Coronary artery (tissue), 2 donors: ENCODE measurements at regions not wholly inside any gene's neighbourhood (a gene's known extent, or its start where the extent isn't known, plus 50 kb on each side); places are given as distances from the start of the nearest gene placed in this dataset.
"Not testable (repeated sequence)": the region's sequence is repeated elsewhere in the genome, so short reads cannot be mapped to it uniquely, and the experiment has no call there.

Experiments used
- DNase-seq: peaks from one replicate; pipeline ENCODE4 v3.0.0-alpha.2; 2017; ENCODE audit warnings: low spot score
- H3K27ac ChIP-seq, 2 donors: fragments of 200-600 bp; sonication (generic); one replicate each; pipeline ENCODE4 v1.5.1; 2016 to 2019
- H3K4me3 ChIP-seq: fragments of 200-600 bp; sonication (generic); 2 replicates; pipeline ENCODE4 v1.5.1; 2016; ENCODE audit warnings: mild to moderate bottlenecking, moderate library complexity
- TF ChIP-seq, protein P1 (sequence below): fragments of 200-600 bp; sonication (generic); IDR thresholded peaks from one replicate; pipeline ENCODE4 v1.5.1; 2019; ENCODE audit warnings: antibody characterized with exemption

DNA sequence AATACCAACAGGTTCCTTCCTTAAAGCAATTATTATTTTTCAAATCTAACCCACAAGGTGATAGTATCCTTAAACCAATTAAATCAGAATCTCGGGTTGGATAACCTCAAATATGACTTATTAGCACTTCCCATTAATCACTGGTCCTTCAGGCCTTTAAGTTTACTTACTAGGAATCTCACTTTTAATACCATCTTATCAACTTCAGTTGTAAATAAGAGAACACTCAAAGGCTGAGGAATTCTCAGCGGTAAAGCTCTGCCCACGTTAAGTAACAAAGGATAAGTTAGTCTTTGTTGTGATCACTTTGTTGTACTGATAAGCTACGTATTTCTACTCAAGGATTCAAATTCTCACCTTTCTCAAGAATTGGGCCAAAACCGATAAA is 82.0 kb downstream of the OR2B2 start:
- H3K4me3 ChIP-seq, result peak overlapping the region; percentile 67
- TF ChIP-seq, protein P1, sequence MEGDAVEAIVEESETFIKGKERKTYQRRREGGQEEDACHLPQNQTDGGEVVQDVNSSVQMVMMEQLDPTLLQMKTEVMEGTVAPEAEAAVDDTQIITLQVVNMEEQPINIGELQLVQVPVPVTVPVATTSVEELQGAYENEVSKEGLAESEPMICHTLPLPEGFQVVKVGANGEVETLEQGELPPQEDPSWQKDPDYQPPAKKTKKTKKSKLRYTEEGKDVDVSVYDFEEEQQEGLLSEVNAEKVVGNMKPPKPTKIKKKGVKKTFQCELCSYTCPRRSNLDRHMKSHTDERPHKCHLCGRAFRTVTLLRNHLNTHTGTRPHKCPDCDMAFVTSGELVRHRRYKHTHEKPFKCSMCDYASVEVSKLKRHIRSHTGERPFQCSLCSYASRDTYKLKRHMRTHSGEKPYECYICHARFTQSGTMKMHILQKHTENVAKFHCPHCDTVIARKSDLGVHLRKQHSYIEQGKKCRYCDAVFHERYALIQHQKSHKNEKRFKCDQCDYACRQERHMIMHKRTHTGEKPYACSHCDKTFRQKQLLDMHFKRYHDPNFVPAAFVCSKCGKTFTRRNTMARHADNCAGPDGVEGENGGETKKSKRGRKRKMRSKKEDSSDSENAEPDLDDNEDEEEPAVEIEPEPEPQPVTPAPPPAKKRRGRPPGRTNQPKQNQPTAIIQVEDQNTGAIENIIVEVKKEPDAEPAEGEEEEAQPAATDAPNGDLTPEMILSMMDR, result no peak
- peak overlapping the region in 1 of 2 donors; percentile 81 for H3K27ac ChIP-seq
- DNase-seq, result no peak

DNA sequence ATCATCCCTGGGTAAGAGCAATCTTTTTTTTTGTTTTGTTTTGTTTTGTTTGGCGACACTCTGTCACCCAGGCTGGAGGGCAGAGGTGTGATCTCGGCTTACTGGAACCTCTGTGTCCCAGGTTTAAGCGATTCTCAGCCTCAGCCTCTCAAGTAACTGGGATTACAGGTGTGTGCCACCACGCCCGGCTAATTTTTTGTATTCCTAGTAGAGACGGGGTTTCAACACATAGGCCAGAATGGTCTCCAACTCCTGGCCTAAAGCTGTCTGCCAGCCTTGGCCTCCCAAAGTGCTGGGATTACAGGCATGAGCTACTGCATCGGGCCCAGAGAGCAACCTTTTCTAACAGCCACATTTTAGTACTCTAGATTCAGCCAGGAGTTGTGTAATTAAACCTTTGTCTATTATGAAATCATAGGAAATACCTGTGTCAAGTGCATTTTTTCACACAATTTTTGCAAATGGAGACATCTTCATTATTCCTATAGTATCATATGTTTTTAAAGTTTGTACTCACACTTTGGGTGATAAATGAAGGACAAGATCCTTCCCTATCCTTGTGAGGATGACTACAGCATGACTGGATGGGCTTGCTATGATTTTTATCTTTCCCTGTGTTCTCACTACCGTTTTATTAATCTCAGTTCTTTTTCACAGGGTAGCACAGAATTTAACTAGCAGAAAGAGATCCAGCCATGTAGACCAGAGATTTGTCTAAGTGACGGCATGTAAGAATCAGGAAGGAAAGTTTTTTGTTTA is 82.6 kb downstream of the OR2B2 start:
- TF ChIP-seq, protein P1, result no peak
- Histone ChIP-seq H3K27ac (no peak overlapping the region), H3K4me3 (peak overlapping the region; percentile 67)
- DNase-seq, result no peak

DNA sequence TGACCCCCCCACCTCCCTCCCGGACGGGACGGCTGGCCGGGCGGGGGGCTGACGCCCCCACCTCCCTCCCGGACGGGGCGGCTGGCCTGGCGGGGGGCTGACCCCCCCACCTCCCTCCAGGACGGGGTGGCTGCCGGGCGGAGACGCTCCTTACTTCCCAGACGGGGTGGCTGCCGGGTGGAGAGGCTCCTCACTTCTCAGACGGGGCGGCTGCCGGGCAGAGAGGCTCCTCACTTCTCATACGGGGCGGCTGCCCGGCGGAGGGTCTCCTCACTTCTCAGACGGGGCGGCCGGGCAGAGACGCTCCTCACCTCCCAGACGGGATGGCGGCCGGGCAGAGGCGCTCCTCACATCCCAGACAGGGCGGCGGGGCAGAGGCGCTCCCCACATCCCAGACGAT is 84.7 kb downstream of the OR2B2 start:
- not testable (repeated sequence) for H3K27ac ChIP-seq, H3K4me3 ChIP-seq, DNase-seq

DNA sequence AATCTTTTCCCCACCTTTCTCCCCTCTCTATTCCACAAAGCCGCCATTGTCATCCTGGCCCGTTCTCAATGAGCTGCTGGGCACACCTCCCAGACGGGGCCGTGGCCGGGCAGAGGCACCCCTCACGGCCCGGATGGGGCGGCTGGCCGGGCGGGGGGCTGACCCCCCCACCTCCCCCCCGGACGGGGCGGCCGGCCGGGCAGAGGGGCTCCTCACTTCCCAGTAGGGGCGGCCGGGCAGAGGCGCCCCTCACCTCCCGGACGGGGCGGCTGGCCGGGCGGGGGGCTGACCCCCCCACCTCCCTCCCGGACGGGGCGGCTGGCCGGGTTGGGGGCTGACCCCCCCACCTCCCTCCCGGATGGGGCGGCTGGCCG is 85.6 kb downstream of the OR2B2 start:
- H3K4me3 ChIP-seq, H3K27ac ChIP-seq: not testable (repeated sequence)

DNA sequence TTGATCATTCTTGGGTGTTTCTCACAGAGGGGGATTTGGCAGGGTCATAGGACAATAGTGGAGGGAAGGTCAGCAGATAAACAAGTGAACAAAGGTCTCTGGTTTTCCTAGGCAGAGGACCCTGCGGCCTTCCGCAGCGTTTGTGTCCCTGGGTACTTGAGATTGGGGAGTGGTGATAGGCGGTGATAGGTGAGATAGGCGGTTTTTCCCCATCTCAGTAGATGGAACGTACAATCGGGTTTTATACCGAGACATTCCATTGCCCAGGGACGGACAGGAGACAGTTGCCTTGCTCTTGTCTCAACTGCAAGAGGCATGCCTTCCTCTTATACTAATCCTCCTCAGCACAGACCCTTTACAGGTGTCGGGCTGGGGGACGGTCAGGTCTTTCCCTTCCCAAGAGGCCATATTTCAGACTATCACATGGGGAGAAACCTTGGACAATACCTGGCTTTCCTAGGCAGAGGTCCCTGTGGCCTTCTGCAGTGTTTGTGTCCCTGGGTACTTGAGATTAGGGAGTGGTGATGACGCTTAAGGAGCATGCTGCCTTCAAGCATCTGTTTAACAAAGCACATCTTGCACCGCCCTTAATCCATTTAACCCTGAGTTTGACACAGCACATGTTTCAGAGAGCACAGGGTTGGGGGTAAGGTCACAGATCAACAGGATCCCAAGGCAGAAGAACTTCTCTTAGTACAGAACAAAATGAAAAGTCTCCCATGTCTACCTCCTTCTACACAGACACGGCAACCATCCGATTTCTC is 86.2 kb downstream of the OR2B2 start:
- H3K27ac ChIP-seq, DNase-seq, H3K4me3 ChIP-seq: not testable (repeated sequence)

More for the DNA sequence above, 85.6 kb downstream of the OR2B2 start:
- DNase-seq, result not testable (repeated sequence)

DNA sequence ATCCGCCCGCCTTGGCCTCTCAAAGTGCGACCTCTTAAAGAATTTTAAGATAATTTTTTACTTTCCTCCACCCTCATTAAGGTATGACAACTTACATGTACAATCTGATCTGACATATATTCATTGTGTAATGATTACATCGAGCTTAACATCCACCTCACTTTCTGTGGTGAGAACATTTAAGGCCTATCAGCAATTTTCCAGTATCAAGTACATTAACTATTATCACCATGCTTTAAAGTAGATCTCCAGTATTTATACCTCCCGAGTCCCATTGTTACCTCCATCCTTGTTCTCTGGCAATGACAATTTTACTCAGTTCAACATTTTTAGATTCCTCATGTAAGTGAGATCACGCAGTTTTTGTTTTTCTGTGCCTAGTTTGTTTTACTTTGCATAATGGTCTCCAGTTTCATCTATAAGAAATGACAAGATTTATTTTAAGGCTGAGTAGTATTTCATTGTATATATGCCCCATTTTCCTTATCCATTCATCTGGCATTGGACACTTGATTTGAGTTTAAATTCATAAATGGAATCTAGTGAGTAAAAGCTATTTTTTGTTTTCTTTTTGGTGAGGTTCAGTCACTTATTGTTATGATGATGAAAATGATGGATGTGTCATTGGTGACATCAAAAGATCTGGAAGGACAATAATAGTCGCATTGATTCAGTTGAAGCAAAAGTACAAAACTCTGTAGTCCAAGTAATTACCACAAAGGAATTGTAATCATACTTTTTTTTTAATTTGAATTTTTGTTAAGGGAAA is 87.0 kb downstream of the OR2B2 start:
- no peak for DNase-seq
- H3K27ac ChIP-seq, result peak overlapping the region in 1 of 2 donors; percentile 80
- H3K4me3 ChIP-seq, result peak overlapping the region; percentile 69
- TF ChIP-seq, protein P1, result no peak

DNA sequence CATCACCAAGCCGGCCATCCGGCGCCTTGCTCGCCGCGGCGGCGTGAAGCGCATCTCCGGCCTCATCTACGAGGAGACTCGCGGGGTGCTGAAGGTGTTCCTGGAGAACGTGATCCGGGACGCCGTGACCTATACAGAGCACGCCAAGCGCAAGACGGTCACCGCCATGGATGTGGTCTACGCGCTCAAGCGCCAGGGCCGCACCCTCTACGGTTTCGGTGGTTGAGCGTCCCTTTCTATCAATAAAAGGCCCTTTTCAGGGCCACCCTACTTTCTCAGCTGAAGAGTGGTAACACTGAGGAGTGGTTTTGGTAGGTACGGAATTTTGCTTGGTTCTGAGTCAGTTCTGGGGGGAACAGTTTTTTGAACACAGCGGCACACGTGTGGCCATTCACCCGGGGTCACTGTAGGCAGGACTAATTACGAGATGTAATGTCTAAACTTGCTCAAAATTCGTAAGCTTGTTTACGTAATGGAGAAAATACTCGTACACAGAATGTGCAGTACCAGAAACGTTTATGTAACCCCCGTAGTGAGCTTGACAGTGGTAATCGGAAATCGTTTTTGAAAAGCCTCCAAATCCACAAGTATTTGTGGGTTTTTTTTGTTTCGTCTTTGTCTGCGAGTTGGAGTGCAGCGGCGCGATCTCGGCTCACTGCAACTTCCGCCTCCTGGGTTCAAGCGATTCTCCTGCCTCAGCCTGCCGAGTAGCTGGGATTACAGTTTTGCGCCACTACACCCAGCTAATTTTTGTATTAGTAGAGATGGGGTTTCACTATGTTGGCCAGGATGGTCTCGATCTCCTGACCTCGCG is 87.8 kb downstream of the OR2B2 start:
- Histone ChIP-seq H3K4me3 (peak overlapping the region; percentile 69), H3K27ac (peak overlapping the region; percentile 25 to 80)
- not testable (repeated sequence) for DNase-seq

DNA sequence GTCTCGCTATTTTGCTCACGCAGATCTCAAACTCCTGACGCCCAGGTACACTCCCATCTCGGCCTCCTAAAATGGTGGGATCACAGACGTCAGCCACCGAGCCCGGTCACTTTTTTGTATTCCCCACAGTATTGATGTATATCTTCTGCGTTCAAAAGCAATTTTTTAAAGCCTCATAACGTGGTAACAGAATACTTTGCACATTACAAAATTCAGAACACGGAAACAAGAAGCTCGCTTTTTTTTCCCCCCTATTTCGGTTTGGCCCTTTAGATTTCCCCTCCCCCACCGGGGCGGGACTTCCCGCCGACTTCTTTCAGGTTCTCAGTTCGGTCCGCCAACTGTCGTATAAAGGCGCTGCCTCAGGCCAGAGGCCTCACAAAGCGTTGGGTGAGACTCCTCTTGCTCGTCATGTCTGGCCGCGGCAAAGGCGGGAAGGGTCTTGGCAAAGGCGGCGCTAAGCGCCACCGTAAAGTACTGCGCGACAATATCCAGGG is 88.4 kb downstream of the OR2B2 start:
- not testable (repeated sequence) for DNase-seq
- H3K27ac ChIP-seq, result peak overlapping the region; percentile 37 to 76
- H3K4me3 ChIP-seq, result peak overlapping the region; percentile 68

DNA sequence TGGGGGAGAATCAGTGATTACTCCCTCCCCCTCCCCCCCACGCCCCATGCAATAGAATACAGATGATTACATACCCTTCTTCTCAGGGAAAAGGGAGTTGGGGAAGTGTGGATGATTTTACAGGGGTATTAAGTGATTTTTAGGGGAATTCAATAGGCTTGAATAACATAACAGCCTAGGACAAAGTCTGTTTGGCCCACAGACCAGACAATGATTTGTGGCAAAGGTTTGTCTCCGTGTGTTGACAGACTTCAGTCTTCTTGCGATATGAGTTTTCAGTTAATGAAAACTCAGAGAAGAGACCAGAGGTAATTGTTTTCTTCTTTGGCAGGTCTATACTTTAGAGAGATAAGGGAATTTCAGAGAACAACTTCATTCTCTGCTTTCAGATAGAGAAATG is 95.3 kb downstream of the OR2B2 start:
- DNase-seq, result no peak
- H3K4me3 ChIP-seq, result no peak overlapping the region
- H3K27ac ChIP-seq, result no peak overlapping the region
- TF ChIP-seq, protein P1, result no peak
